IPS-15b (cell line): ENCODE measurements at regions not wholly inside any gene's neighbourhood (a gene's known extent, or its start where the extent isn't known, plus 50 kb on each side); places are given as distances from the start of the nearest gene placed in this dataset.
A peak's percentile ranks its signal among the peaks of the same experiment; 100 is the strongest.

Experiments used
- H3K27me3 ChIP-seq: one replicate; pipeline ENCODE4 v1.6.1; 2013; ENCODE audit warnings: low read length; ENCODE audit not compliant: control insufficient read depth, insufficient read depth
- H3K36me3 ChIP-seq: one replicate; pipeline ENCODE4 v1.6.1; 2013; ENCODE audit warnings: low read length; ENCODE audit not compliant: control insufficient read depth, insufficient read depth
- H3K4me1 ChIP-seq: one replicate; pipeline ENCODE4 v1.6.1; 2013; ENCODE audit warnings: mild to moderate bottlenecking, low read length; ENCODE audit not compliant: control insufficient read depth, insufficient read depth
- H3K4me3 ChIP-seq: one replicate; pipeline ENCODE4 v1.5.1; 2013; ENCODE audit warnings: low read depth, low read length
- H3K9ac ChIP-seq: one replicate; pipeline ENCODE4 v1.6.1; 2013; ENCODE audit warnings: low read depth, mild to moderate bottlenecking, low read length
- H3K9me3 ChIP-seq: one replicate; pipeline ENCODE4 v1.6.1; 2013; ENCODE audit warnings: mild to moderate bottlenecking, low read length; ENCODE audit not compliant: control insufficient read depth, insufficient read depth

- no peak overlapping the region for H3K9ac ChIP-seq
- H3K9me3 ChIP-seq, result no peaks in the 10 kb centered on the region
- no peaks in the 10 kb centered on the region for H3K27me3 ChIP-seq
- no peaks in the 10 kb centered on the region for H3K4me1 ChIP-seq
- H3K4me3 ChIP-seq, result no peak overlapping the region
- no peaks in the 10 kb centered on the region for H3K36me3 ChIP-seq
These were observed 121.8 kb upstream of the AP1S2 start for GRCh38 chrX:15976396-15976795.

- Histone ChIP-seq H3K9ac (no peak overlapping the region), H3K4me1 (peaks cover 3% of the 10 kb centered on the region), H3K36me3 (no peaks in the 10 kb centered on the region), H3K27me3 (no peaks in the 10 kb centered on the region), H3K9me3 (no peaks in the 10 kb centered on the region), H3K4me3 (no peak overlapping the region)
These were observed 119.3 kb upstream of the AP1S2 start for GRCh38 chrX:15973946-15974345.

GRCh38 chrX:15973299-15973698 is 118.7 kb upstream of the AP1S2 start:
- H3K27me3 ChIP-seq, result no peaks in the 10 kb centered on the region
- no peaks in the 10 kb centered on the region for H3K9me3 ChIP-seq
- H3K4me1 ChIP-seq, result peaks cover 3% of the 10 kb centered on the region
- no peak overlapping the region for H3K4me3 ChIP-seq
- H3K9ac ChIP-seq, result no peak overlapping the region
- no peaks in the 10 kb centered on the region for H3K36me3 ChIP-seq

DNA sequence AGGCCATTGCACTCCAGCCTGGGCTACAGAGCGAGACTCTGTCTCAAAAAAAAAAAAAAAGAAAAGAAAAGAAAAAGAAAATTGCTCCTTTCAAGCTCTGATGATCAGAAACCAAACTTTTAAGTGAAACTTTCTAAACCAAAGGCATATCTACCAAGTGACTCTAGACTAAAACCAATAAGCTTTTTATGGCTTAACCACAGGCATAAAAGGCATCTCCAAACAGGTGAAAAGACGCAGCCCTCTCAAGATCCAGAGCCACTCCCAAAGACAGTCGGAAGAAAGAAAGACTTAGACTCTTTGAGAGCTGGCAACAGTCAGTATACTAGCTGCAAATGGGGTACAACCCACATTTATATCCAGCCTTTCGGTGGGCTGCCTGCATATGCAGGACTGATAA is 117.1 kb upstream of the AP1S2 start:
- Histone ChIP-seq H3K9ac (no peak overlapping the region), H3K4me1 (peaks cover 3% of the 10 kb centered on the region), H3K27me3 (no peaks in the 10 kb centered on the region), H3K4me3 (no peak overlapping the region), H3K9me3 (no peaks in the 10 kb centered on the region), H3K36me3 (no peaks in the 10 kb centered on the region)

DNA sequence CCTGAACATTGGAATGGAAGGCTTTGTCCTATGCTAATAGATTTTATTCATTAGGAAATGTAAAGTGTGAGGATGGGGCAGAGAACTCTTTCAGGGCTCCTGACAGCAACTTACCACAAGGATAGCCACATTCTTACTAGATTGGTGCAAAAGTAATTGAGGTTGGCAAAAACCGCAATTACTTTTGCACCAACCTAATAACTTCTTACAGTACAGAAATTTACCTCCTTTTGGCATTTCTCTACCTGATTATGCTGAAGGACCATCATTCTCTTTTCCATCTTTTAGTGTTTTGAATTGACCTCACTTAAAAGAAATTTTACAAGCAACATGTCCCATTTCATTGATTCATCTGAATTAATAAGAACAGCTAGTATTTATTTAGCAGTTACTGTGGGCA is 109.2 kb upstream of the AP1S2 start:
- H3K4me3 ChIP-seq, result no peak overlapping the region
- H3K36me3 ChIP-seq, result no peaks in the 10 kb centered on the region
- no peaks in the 10 kb centered on the region for H3K4me1 ChIP-seq
- H3K9me3 ChIP-seq, result no peaks in the 10 kb centered on the region
- H3K9ac ChIP-seq, result no peak overlapping the region
- H3K27me3 ChIP-seq, result no peaks in the 10 kb centered on the region

DNA sequence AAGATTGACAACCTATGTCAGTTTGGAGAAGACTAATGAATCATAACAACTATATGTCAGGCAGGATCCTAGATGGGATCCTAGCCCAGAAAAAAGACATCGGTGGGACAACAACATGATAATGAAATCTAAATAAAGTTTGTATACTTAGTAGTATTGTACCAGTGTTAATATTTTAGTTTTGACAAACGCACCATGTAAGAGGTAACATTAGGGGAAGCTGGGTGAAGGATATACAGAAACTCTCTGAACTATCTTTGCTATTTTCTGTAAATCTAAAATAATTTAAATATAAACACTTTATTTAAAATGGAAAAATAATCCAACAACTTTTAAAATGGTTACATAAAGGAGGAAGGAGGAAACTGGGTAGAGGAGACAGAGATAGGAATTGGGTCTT is 105.6 kb upstream of the AP1S2 start:
- Histone ChIP-seq H3K9me3 (no peaks in the 10 kb centered on the region), H3K27me3 (no peaks in the 10 kb centered on the region), H3K4me1 (peaks cover 12% of the 10 kb centered on the region), H3K9ac (no peak overlapping the region), H3K36me3 (no peaks in the 10 kb centered on the region), H3K4me3 (no peak overlapping the region)

GRCh38 chrX:15956681-15957080 is 102.1 kb upstream of the AP1S2 start:
- no peak overlapping the region for H3K9ac ChIP-seq
- H3K27me3 ChIP-seq, result no peaks in the 10 kb centered on the region

GRCh38 chrX:15953801-15954200 is 99.2 kb upstream of the AP1S2 start:
- no peaks in the 10 kb centered on the region for H3K36me3 ChIP-seq
- H3K4me3 ChIP-seq, result no peak overlapping the region
- no peak overlapping the region for H3K9ac ChIP-seq
- no peaks in the 10 kb centered on the region for H3K27me3 ChIP-seq
- peaks cover 12% of the 10 kb centered on the region for H3K4me1 ChIP-seq
- no peaks in the 10 kb centered on the region for H3K9me3 ChIP-seq

More at GRCh38 chrX:15956681-15957080, 102.1 kb upstream of the AP1S2 start:
- H3K4me1 ChIP-seq, result peaks cover 12% of the 10 kb centered on the region
- H3K9me3 ChIP-seq, result no peaks in the 10 kb centered on the region
- no peaks in the 10 kb centered on the region for H3K36me3 ChIP-seq
- H3K4me3 ChIP-seq, result no peak overlapping the region

- Histone ChIP-seq H3K27me3 (no peaks in the 10 kb centered on the region), H3K9me3 (no peaks in the 10 kb centered on the region), H3K36me3 (no peaks in the 10 kb centered on the region), H3K9ac (no peak overlapping the region), H3K4me1 (peaks cover 21% of the 10 kb centered on the region), H3K4me3 (no peak overlapping the region)
These were observed 97.6 kb upstream of the AP1S2 start for GRCh38 chrX:15952212-15952611.

DNA sequence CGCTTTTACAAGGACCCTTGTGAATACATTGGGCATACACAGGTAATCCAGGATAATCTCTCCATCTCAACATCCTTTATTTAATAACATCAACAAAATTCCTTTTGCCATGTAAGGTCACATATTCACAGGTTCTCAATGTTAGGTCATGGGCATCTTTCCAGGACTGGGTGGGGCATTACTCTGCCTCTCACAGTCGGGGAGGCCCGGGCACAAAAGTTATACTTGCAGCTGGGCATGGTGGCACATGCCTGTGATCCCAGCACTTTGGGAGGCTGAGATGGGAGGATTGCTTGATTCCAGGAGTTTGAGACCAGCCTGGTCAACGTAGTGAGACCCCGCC is 93.7 kb upstream of the AP1S2 start:
- H3K9me3 ChIP-seq, result no peaks in the 10 kb centered on the region
- H3K9ac ChIP-seq, result no peak overlapping the region
- H3K36me3 ChIP-seq, result no peaks in the 10 kb centered on the region
- H3K4me3 ChIP-seq, result no peak overlapping the region
- H3K27me3 ChIP-seq, result no peaks in the 10 kb centered on the region
- peaks cover 16% of the 10 kb centered on the region for H3K4me1 ChIP-seq

GRCh38 chrX:15947648-15948317 is 93.2 kb upstream of the AP1S2 start:
- Histone ChIP-seq H3K9me3 (no peaks in the 10 kb centered on the region), H3K9ac (no peak overlapping the region), H3K4me3 (no peak overlapping the region), H3K27me3 (no peaks in the 10 kb centered on the region), H3K36me3 (no peaks in the 10 kb centered on the region), H3K4me1 (peaks cover 16% of the 10 kb centered on the region)

- no peaks in the 10 kb centered on the region for H3K9me3 ChIP-seq
- peaks cover 16% of the 10 kb centered on the region for H3K4me1 ChIP-seq
- H3K4me3 ChIP-seq, result peak overlapping the region; percentile 4
- H3K9ac ChIP-seq, result no peak overlapping the region
- H3K27me3 ChIP-seq, result no peaks in the 10 kb centered on the region
- H3K36me3 ChIP-seq, result no peaks in the 10 kb centered on the region
These were observed 92.4 kb upstream of the AP1S2 start for GRCh38 chrX:15946783-15947580.
